HG03457 (cell line): ENCODE measurements at regions not wholly inside any gene's neighbourhood (a gene's known extent, or its start where the extent isn't known, plus 50 kb on each side); places are given as distances from the start of the nearest gene placed in this dataset.
"Not testable (repeated sequence)": the region's sequence is repeated elsewhere in the genome, so short reads cannot be mapped to it uniquely, and the experiment has no call there.

Experiments
- ATAC-seq: cut with Tn5 transposase; IDR thresholded peaks from one replicate; pipeline ENCODE4 v1.9.1; 2021; ENCODE audit warnings: moderate number of reproducible peaks; ENCODE audit not compliant: unreplicated experiment

DNA sequence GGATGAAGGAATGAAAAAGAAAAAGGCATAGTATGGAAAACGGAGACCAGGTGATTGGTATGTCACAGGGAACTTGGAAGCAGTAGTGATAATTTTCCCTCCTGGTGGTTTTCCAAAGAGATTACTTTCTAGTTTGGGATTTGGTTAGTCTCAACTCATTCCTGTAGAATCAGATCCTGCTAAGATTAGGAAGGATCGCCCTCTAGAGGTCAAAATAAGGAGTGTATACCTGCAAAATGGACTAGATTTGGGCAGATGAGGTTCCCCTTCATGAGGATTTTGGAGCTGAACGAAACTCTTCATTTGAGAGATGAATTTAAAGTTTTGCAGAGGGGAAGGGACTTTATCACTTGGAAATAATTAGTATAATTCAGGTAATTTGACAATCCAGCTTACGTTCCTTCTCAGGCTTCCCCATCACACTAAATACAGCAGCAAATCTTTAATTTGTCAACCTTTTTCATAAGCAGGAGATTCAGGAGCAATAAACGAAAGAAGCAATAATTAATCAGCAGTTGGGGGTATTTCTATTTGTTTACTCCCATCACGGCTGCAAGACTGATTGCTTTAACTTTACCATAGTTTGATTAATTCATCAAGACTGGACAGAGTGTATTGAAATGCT is 65.2 kb downstream of the CCDC195 start:
- no peak for ATAC-seq

GRCh38 chr2:224647684-224648083 is 62.5 kb upstream of the CUL3 start:
- ATAC-seq, result not testable (repeated sequence)

DNA sequence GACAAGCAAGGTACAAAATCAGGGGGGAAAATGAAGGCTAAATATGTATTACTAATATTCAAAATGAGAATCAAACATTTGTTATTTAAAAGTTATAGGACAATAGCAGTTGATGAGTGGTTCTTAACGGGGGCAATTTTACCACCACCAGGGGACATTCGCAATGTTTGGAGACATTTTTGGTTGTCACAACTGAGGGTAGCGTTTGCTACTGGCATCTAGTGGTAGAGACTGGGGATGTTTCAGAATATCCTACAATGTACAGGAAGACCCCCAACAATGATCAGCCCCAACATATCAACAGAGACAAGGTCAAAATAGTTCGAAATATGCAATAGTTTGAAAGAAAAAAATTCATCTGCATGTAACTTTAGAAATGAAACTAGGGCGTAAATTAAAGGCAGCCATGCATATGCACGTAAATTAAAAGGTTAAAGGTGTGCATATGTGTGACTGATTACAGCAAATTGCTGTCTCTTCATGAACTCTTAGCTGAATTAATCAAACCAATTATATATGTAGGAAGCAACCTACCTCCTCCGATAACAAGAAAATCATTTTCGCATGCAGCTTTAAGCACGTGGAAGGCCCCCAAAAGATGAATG is 61.2 kb upstream of the CUL3 start:
- no peak for ATAC-seq

GRCh38 chr2:224645722-224646121 is 60.6 kb upstream of the CUL3 start:
- ATAC-seq, result no peak

GRCh38 chr2:224640679-224641078 is 55.5 kb upstream of the CUL3 start:
- ATAC-seq, result no peak

DNA sequence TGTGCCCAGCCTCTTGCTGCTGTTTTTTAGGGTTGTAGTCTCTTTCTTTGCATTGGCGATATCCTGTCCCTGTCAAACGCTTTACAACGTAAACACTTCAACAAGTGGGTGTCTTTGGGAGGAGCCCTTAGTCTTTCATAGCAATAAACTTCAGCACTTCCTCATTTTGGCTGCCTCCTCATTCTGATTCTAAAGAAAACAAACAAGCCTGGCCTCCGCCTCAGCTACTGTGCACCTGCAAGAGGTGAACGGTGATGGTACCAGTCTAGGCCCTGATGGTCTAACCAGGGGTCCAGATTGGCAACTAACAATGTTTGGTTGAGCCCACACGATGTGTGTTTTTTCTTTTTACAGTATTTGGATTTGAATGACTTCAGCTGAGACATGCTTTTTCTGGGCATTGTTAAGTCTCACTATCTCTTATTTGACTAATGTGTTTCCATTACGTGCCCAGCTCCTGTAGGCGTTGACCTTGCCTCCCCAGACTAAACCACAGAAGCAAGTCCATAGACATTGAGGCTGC is 53.2 kb upstream of the CUL3 start:
- peak; percentile 80 for ATAC-seq
